Mesodermal cell (in vitro differentiated cells): ENCODE measurements at regions not wholly inside any gene's neighbourhood (a gene's known extent, or its start where the extent isn't known, plus 50 kb on each side); places are given as distances from the start of the nearest gene placed in this dataset.

Source experiments
- H3K27ac ChIP-seq: 2 replicates; pipeline ENCODE4 v1.7.0; 2013; ENCODE audit warnings: mild to moderate bottlenecking, low read depth, low read length, moderate library complexity; ENCODE audit not compliant: severe bottlenecking
- H3K36me3 ChIP-seq: 2 replicates; pipeline ENCODE4 v1.7.1; 2013; ENCODE audit warnings: mild to moderate bottlenecking, low read length, moderate library complexity; ENCODE audit not compliant: control insufficient read depth, insufficient read depth
- H3K4me1 ChIP-seq: one replicate; pipeline ENCODE4 v1.7.1; 2013; ENCODE audit warnings: mild to moderate bottlenecking, low read length; ENCODE audit not compliant: insufficient read depth, control insufficient read depth, poor library complexity, severe bottlenecking
- H3K4me3 ChIP-seq: 2 replicates; pipeline ENCODE4 v1.7.0; 2013; ENCODE audit warnings: low read length, control low read depth, mild to moderate bottlenecking; ENCODE audit not compliant: insufficient read depth, poor library complexity, severe bottlenecking; ENCODE audit errors: extremely low read depth
- H3K9me3 ChIP-seq: 2 replicates; pipeline ENCODE4 v1.7.1; 2013; ENCODE audit warnings: mild to moderate bottlenecking, low read length, moderate library complexity; ENCODE audit not compliant: control insufficient read depth
- WGBS, 2 experiments: methylation state at CpG; one replicate each; pipeline ENCODE4 v1.1.5; 2013; ENCODE audit warnings: missing lambda C conversion rate in 2 of 2; ENCODE audit not compliant: insufficient coverage in 2 of 2; 5-methylcytosine and 5-hydroxymethylcytosine counted together

DNA sequence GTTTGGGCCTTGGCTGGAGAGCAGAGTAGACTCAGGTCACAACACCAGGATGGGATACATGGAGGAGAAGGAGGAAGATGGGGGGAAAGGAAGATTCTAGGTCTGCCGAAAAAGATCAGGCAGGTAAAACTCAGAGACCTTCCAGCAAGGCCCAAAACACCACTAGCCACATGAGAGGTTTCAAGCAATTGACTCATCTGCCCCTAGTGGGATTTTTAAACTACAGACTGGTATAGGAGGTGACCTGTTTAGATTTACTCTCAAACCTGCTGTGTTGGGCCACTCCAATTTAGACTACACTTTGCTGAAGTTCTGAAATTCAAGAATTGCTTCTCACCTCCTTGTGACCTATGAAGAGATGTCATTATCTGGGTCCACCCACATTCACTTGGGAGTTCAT lies 236.9 kb upstream of the SASH1 start:
- Histone ChIP-seq H3K4me1 (peaks cover 22% of the 10 kb centered on the region), H3K4me3 (no peak overlapping the region), H3K27ac (no peak overlapping the region), H3K36me3 (no peaks in the 10 kb centered on the region), H3K9me3 (no peaks in the 10 kb centered on the region)
- 100% methylated on average over 1 of the region's 1 CpG for WGBS, 2 experiments

DNA sequence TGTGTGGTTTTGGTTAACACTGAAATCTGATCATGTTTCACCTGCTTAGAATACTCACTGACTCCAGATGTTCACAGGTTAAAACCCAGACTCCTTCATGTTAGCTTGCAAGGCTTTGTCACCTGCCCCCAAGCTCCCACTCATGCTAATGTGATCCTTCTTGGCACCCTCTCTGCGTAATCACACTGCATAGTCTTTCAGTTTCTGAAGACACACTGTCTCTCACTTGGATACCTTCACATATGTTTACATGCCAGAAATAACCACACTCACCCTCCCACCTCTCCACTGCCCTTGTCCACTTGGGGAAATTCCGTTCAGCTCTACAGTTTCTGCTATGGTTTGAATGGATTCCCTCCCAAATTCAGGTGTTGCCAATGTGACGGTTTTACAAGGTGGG lies 234.7 kb upstream of the SASH1 start:
- Histone ChIP-seq H3K9me3 (no peaks in the 10 kb centered on the region), H3K27ac (no peak overlapping the region), H3K4me1 (peaks cover 14% of the 10 kb centered on the region), H3K36me3 (no peaks in the 10 kb centered on the region), H3K4me3 (no peak overlapping the region)
- WGBS, 2 experiments = 92 to 93% methylated on average over 1 to 3 of the region's 3 CpGs

DNA sequence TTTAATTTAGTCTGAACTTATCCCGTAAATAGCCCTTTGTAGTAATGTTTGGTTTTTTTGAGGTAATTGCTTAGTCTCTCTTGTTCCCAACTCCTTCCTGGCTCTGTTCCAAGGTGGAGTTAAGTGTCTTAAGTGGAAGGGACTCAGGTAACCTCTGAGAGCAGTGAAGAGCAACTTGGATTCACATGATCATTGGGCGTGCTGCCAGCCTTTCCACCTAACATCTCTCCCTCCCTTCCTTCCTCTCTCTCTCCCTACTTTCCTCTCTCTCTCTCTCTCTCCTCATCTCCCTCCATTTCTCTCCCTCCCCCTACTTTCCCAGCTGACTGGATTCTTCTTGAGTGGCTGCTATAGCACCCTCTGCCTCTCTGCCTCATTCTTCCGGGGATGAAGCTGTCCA lies 232.9 kb upstream of the SASH1 start:
- H3K4me3 ChIP-seq = no peak overlapping the region
- no peak overlapping the region for H3K27ac ChIP-seq
- H3K4me1 ChIP-seq = no peaks in the 10 kb centered on the region
- WGBS, 2 experiments = 94 to 96% methylated on average over 2 to 3 of the region's 3 CpGs
- H3K9me3 ChIP-seq = no peaks in the 10 kb centered on the region
- H3K36me3 ChIP-seq = no peaks in the 10 kb centered on the region

DNA sequence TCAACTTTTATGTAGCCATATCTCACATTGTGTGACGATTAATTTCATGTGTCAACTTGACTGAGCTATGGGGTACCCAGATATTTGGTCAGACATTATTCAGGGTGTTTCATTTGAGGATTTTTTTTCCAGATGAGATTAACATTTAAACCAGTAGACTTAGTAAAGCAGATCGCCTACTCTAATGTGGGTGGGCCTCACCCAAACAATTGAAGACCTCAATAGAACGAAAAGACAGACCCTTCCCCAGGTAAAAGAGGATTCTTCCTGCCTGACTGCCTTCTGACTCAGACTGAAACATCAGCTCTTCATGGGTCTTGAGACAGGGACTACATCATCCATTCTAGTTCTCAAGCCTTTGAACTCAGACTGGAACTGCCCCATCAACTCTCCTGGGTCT lies 231.7 kb upstream of the SASH1 start:
- H3K4me1 ChIP-seq = no peaks in the 10 kb centered on the region
- 93% methylated on average over 2 of the region's 3 CpGs; no CpG with 5 or more reads in 1 of the 2 experiments for WGBS, 2 experiments
- no peak overlapping the region for H3K4me3 ChIP-seq
- H3K27ac ChIP-seq = no peak overlapping the region
- no peaks in the 10 kb centered on the region for H3K9me3 ChIP-seq
- no peaks in the 10 kb centered on the region for H3K36me3 ChIP-seq

DNA sequence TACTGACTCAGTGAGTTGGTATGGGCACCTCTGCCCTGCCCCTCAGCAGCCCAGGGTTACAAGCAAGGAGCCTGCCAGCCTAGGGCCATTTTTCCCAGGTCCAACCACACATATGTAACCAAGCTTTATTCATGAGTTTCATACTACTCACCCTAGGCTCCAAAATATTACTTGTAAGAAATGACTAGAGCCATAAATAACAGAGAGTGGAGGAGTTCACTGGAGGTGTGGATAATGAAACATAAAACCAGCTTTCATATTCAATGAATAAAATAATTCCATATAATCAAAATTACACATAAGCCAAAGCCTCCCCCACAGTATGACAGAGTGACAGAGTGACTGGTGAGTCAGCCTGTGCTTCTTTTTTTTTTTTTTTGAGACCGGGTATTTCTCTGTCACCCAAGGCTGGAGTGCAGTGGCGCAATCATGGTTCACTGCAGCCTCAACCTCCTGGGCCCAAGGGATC lies 229.8 kb upstream of the SASH1 start:
- no peak overlapping the region for H3K27ac ChIP-seq
- no peak overlapping the region for H3K4me3 ChIP-seq
- H3K36me3 ChIP-seq = no peaks in the 10 kb centered on the region
- H3K4me1 ChIP-seq = no peaks in the 10 kb centered on the region
- 93 to 100% methylated on average over 1 to 2 of the region's 2 CpGs for WGBS, 2 experiments
- no peaks in the 10 kb centered on the region for H3K9me3 ChIP-seq

DNA sequence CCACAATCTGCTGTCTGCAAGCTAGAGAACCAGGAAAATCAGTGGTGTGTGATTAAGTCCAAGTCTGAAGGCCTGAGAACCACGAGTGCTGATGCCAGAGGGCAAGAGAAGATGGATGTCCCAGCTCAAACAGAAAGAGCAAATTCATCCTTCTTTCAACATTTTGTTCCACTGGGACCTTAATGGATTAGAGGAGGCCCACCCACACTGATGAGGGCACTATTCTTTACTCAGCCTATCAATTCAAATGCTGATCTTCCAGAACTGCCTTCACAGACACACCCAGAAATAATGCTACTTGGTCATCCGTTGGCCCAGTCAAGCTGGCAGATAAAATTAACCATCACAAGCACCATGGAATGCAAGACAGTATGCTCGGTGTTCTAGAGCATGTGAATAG lies 226.6 kb upstream of the SASH1 start:
- Histone ChIP-seq H3K36me3 (no peaks in the 10 kb centered on the region), H3K4me3 (no peak overlapping the region), H3K27ac (no peak overlapping the region), H3K4me1 (no peaks in the 10 kb centered on the region), H3K9me3 (no peaks in the 10 kb centered on the region)
- WGBS, 2 experiments = 60% methylated on average over 1 of the region's 3 CpGs; no CpG with 5 or more reads in 1 of the 2 experiments

DNA sequence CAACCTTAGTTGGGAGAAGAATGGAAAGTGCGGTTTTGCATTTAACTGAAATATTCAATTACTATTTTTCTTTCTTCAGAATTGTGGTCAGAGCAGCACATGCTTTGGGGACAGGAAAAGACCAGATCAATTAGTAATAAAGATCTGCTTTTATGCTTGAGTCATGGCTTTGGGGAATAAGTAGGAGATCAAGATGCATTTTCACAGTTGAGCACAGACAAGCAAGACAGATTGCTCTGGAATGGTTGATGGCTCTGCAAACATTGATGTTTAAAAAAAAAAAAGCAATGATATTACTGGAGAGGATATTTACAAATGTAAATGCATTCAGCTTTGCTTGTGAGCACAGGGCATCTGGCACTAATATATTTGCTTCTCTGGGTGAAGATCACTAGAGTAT lies 224.4 kb upstream of the SASH1 start:
- H3K36me3 ChIP-seq = no peaks in the 10 kb centered on the region
- WGBS, 2 experiments = no CpG with 5 or more reads among the region's 1 CpG
- no peak overlapping the region for H3K4me3 ChIP-seq
- H3K9me3 ChIP-seq = no peaks in the 10 kb centered on the region
- H3K27ac ChIP-seq = no peak overlapping the region
- H3K4me1 ChIP-seq = no peaks in the 10 kb centered on the region

DNA sequence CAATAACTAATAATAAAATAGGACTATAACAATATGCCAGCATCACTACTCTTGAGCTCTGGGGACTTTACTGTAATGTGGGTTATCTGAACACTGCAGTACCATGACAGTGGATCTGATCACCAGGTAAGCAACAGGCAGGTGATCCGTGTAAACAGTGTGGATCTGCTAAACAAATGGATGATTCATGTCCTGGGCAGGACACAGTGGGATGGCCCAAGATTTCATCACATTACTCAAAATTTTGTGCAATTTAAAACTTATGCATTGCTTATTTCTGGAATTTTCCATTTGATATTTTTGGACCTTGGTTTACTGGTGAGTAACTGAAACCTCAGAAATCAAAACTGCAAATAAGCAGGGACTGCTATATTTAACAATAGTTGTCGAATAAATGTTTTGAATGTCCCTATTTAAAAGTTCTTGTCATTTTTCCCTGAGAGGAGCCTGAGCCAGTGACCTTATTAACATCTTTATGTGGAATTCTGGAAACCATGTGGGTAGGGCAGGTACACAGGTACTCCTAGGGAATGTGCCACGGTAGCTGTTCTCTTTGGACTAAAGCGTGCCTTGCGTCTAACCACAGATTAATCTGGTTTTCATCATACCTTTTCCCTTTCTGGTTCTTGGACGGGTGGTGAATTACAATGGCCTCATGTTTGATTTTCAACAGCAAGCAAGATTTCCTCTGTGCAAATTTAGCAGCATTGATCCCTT lies 214.5 kb upstream of the SASH1 start:
- Histone ChIP-seq H3K36me3 (no peaks in the 10 kb centered on the region), H3K9me3 (no peaks in the 10 kb centered on the region), H3K4me3 (no peak overlapping the region), H3K4me1 (no peaks in the 10 kb centered on the region), H3K27ac (no peak overlapping the region)
- WGBS, 2 experiments = 94 to 97% methylated on average over 3 to 6 of the region's 6 CpGs

DNA sequence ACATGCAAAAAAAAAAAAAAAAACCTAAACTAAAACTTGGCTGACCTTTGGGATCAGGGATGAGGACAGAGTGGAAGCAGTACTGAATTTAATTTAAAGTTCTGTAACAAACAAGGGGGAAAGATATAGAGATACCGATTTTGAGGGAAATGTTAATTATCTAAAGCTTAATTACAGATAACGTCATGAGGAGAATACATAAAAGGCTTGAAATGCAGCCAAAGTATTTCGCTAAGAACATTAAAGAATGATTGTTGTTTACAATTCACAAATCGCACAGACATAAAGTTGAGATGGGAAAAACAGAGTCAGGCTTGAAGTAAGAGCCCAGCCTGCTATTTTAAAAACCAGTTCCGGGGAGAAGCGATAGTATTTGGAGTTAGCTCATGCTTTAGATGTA lies 208.0 kb upstream of the SASH1 start:
- H3K27ac ChIP-seq = no peak overlapping the region
- H3K4me1 ChIP-seq = peaks cover 5% of the 10 kb centered on the region
- no peaks in the 10 kb centered on the region for H3K36me3 ChIP-seq
- WGBS, 2 experiments = 79 to 90% methylated on average over 3 to 4 of the region's 6 CpGs
- peaks cover 20% of the 10 kb centered on the region for H3K9me3 ChIP-seq
- no peak overlapping the region for H3K4me3 ChIP-seq

DNA sequence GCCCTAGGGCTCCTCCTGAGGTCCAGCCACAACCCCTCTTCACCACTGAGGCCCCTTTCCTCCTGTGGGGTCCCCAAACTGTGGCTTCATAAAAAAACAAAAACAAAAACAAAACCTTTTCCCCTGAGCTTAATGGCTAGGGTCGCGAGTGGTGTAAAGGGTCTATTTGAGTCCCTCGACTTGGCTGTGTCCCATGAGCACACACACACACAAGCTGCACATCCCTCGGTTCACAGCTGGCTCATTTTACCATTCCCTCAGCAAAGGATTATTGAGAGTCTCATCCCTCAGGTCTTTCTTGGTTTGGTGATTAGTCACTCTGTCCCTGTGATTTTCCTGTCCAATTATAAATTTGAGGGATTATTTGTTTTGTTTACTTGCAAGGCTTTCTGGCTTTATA lies 206.1 kb upstream of the SASH1 start:
- H3K36me3 ChIP-seq = no peaks in the 10 kb centered on the region
- WGBS, 2 experiments = 89 to 100% methylated on average over 2 to 3 of the region's 4 CpGs
- H3K27ac ChIP-seq = no peak overlapping the region
- H3K4me1 ChIP-seq = peaks cover 5% of the 10 kb centered on the region
- H3K4me3 ChIP-seq = no peak overlapping the region
- H3K9me3 ChIP-seq = peaks cover 20% of the 10 kb centered on the region

DNA sequence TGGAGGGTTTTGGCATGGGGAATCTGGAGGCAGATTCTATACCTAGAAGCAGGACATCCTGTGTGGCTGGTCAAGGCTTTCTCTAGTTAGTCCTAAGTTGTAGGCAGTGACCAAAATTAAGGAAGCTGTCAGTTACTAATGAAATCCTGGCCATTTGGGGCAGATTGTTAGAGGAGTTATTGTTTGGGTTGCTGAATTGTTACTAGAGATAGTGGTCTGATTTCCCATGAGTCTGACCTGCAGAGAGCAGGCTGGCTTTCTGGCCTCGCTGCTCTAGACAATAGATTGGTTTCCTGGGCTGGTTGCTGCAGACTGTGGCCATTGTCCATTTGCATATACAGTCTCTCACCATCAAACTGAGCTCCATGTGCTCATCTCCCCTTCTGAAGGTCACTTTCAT lies 205.0 kb upstream of the SASH1 start:
- Histone ChIP-seq H3K9me3 (peaks cover 20% of the 10 kb centered on the region), H3K4me3 (no peak overlapping the region), H3K36me3 (no peaks in the 10 kb centered on the region), H3K27ac (no peak overlapping the region), H3K4me1 (peaks cover 5% of the 10 kb centered on the region)
- WGBS, 2 experiments = 100% methylated on average over 1 of the region's 1 CpG
